ENCODE measurements at regions not wholly inside any gene's neighbourhood (a gene's known extent, or its start where the extent isn't known, plus 50 kb on each side); places are given as distances from the start of the nearest gene placed in this dataset.

- no peaks in the 10 kb centered on the region for H3K36me3 ChIP-seq (ENCODE audit: insufficient read depth, low read length)
- H3K4me3 ChIP-seq (ENCODE audit: low read length) = no peak overlapping the region
- Mint-ChIP-seq H3K27me3 (peaks cover 35% of the 10 kb centered on the region), H3K36me3 (ENCODE audit: low read depth) (no peaks in the 10 kb centered on the region), H3K9me3 (no peaks in the 10 kb centered on the region), H3K4me1 (ENCODE audit: low read depth) (no peaks in the 10 kb centered on the region), H3K4me3 (no peak overlapping the region), H3K27ac (no peak overlapping the region)
- no peaks in the 10 kb centered on the region for H3K4me1 ChIP-seq (ENCODE audit: insufficient read depth, low read length)
- no peaks in the 10 kb centered on the region for H3K27me3 ChIP-seq (ENCODE audit: control insufficient read depth in 1 of 2, insufficient read depth in 2 of 2, low read length in 2 of 2)
- ATAC-seq (ENCODE audit: poor library complexity) (no peak), DNase-seq (no peak)
- no peak for TF ChIP-seq CTCF (IDR thresholded peaks at IDR 0.05)
- CTCF ChIA-PET = no interaction called here
- no peaks in the 10 kb centered on the region for H3K9me3 ChIP-seq (ENCODE audit: control insufficient read depth in 1 of 2, insufficient read depth in 1 of 2, low read length in 2 of 2)
- no peak overlapping the region for H3K27ac ChIP-seq (ENCODE audit: low read depth in 1 of 2, low read length in 2 of 2)
- POLR2A ChIA-PET = no interaction called here
- intact Hi-C loops (cut with DNase I, micrococcal nuclease) = no loop called here
Observed at GRCh38 chr9:1440256-1440655, 390.1 kb downstream of the DMRT2 start.

DNA sequence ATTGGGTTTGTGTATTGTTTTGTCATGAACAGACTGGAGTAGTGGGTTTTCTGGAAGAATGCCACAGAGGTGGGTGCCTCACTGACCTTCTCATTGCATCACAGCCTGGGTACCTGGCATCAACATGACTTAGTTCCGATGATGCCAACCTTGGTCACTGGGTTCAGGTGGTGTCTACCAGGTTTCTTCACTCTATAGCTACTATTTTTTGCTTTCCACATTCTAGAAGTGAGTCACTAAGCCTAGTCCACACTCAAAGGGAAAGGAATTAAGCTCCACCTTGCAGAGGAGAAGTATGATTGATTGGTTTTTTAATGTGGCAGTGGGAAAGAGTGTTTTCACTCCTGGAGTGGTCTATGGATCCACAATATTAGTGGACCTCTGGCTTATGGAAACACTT lies 391.9 kb downstream of the DMRT2 start:
- TF ChIP-seq CTCF (IDR thresholded peaks at IDR 0.05) = no peak
- no peaks in the 10 kb centered on the region for H3K36me3 Mint-ChIP-seq (ENCODE audit: low read depth)
- H3K9me3 ChIP-seq (ENCODE audit: control insufficient read depth in 1 of 2, insufficient read depth in 1 of 2, low read length in 2 of 2) = no peaks in the 10 kb centered on the region
- POLR2A ChIA-PET = no interaction called here
- ATAC-seq (ENCODE audit: poor library complexity) (no peak), DNase-seq (no peak)
- no peaks in the 10 kb centered on the region for H3K36me3 ChIP-seq (ENCODE audit: insufficient read depth, low read length)
- H3K27me3 ChIP-seq (ENCODE audit: control insufficient read depth in 1 of 2, insufficient read depth in 2 of 2, low read length in 2 of 2) = no peaks in the 10 kb centered on the region
- no peaks in the 10 kb centered on the region for H3K9me3 Mint-ChIP-seq
- no peak overlapping the region for H3K27ac ChIP-seq (ENCODE audit: low read depth in 1 of 2, low read length in 2 of 2)
- H3K4me3 ChIP-seq (ENCODE audit: low read length) = no peak overlapping the region
- CTCF ChIA-PET = no interaction called here
- peaks cover 35% of the 10 kb centered on the region for H3K27me3 Mint-ChIP-seq
- H3K4me3 Mint-ChIP-seq = no peak overlapping the region
- intact Hi-C loops (cut with DNase I, micrococcal nuclease) = no loop called here
- no peaks in the 10 kb centered on the region for H3K4me1 ChIP-seq (ENCODE audit: insufficient read depth, low read length)
- H3K4me1 Mint-ChIP-seq (ENCODE audit: low read depth) = no peaks in the 10 kb centered on the region
- H3K27ac Mint-ChIP-seq = no peak overlapping the region

GRCh38 chr9:1443450-1443849 lies 393.3 kb downstream of the DMRT2 start:
- CTCF ChIA-PET = no interaction called here
- DNase-seq = no peak
- POLR2A ChIA-PET = no interaction called here
- Histone ChIP-seq H3K4me3 (ENCODE audit: low read length) (no peak overlapping the region), H3K4me1 (ENCODE audit: insufficient read depth, low read length) (no peaks in the 10 kb centered on the region), H3K27me3 (ENCODE audit: control insufficient read depth in 1 of 2, insufficient read depth in 2 of 2, low read length in 2 of 2) (no peaks in the 10 kb centered on the region), H3K27ac (ENCODE audit: low read depth in 1 of 2, low read length in 2 of 2) (no peak overlapping the region), H3K36me3 (ENCODE audit: insufficient read depth, low read length) (no peaks in the 10 kb centered on the region), H3K9me3 (ENCODE audit: control insufficient read depth in 1 of 2, insufficient read depth in 1 of 2, low read length in 2 of 2) (no peaks in the 10 kb centered on the region)
- Mint-ChIP-seq H3K27ac (no peak overlapping the region), H3K27me3 (peaks cover 35% of the 10 kb centered on the region), H3K4me3 (no peak overlapping the region), H3K9me3 (no peaks in the 10 kb centered on the region), H3K4me1 (ENCODE audit: low read depth) (no peaks in the 10 kb centered on the region), H3K36me3 (ENCODE audit: low read depth) (no peaks in the 10 kb centered on the region)
- no peak for TF ChIP-seq CTCF (IDR thresholded peaks at IDR 0.05)
- no peak for ATAC-seq (ENCODE audit: poor library complexity)
- intact Hi-C loops (cut with DNase I, micrococcal nuclease) = no loop called here
